Forelimb muscle (tissue), 1 donor: ENCODE measurements at regions not wholly inside any gene's neighbourhood (a gene's known extent, or its start where the extent isn't known, plus 50 kb on each side); places are given as distances from the start of the nearest gene placed in this dataset.

ENCODE experiments used
- DNase-seq: peaks from one replicate; pipeline ENCODE4 v3.0.0-alpha.2; 2013; ENCODE audit warnings: low read depth

DNA sequence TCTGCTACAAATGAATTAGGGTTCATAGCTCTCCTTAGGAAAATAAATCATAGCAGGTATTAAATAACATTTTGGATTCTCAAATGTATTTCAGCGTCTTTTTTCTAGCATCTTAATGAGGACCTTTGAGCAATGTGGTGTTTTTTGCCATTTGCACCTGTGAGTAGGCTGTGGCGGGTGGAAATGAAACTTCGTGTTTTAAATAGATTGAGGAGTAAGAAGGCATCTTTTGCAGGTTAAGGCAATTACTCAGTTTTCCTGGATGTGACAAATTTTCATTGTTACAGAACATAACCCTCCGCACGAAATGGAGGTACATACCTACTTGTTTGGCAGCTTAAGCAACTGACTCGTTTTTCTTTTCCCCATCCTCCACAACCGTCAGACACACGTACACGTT is 708.9 kb upstream of the NRSN1 start:
- no peak for DNase-seq

- no peak for DNase-seq
These were observed 707.9 kb upstream of the NRSN1 start for GRCh38 chr6:23418095-23418494.

DNA sequence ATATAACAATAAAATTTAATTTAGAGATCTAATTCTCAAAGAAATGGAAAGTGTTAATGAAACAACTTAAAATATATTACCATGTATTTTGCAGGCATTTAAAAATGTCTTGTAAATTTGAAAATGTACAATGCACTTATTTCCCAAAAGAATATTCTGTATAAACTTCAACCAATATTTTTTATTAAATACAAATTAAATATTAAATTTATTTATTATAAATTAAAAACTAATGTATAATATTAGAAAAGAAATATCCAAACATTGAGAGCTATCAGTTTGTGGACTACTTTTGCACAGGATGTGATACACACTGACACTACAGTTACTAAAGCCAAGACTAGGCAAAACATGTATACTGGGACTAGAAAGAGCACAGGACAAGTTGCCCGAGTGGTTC is 707.0 kb upstream of the NRSN1 start:
- DNase-seq = no peak

GRCh38 chr6:23420659-23421350 is 705.2 kb upstream of the NRSN1 start:
- DNase-seq = no peak

DNA sequence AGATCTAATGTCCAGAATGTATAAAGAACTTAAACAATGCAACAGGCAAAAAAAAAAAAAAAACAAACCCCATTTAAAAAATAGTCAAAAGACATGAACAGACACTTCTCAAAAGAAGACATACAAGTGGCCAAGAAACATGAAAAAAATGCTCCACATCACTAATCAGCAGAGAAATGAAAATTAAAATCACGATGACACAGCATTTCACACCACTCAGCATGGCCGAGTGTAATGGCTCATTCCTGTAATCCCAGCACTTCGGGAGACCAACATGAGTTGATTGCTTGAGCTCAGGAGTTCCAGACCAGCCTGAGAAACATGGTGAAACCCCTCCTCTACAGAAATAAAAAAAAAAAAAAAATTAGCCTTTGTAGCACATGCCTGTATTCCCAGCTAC is 701.4 kb upstream of the NRSN1 start:
- no peak for DNase-seq

GRCh38 chr6:23435126-23435525 is 690.9 kb upstream of the NRSN1 start:
- no peak for DNase-seq

- no peak for DNase-seq
These were observed 690.2 kb upstream of the NRSN1 start for GRCh38 chr6:23435798-23436197.

GRCh38 chr6:23441808-23442461 is 684.1 kb upstream of the NRSN1 start:
- DNase-seq = no peak

GRCh38 chr6:23445157-23445710 is 680.8 kb upstream of the NRSN1 start:
- no peak for DNase-seq

- DNase-seq = peak; percentile 72
These were observed 679.5 kb upstream of the NRSN1 start for GRCh38 chr6:23446469-23446967.

GRCh38 chr6:23447731-23448130 is 678.3 kb upstream of the NRSN1 start:
- DNase-seq = no peak

DNA sequence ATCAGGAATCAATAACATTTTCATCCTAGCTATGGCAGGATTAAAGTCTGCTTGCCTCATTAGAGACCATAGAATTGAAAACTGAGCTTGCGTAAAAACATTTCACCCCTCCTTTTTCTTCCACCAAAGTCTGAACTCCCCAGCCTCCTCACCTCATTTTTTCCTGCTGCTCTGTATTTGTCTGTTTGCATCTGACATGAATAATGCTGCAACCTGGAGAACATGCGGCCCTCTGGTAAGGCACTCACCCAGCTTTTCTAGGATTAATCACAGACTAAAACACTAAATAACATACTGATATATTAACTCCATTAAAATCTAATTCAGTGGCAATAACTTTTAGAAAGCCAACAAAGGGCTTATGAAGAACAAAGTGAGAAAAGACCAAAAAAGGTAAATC is 677.7 kb upstream of the NRSN1 start:
- DNase-seq = no peak

DNA sequence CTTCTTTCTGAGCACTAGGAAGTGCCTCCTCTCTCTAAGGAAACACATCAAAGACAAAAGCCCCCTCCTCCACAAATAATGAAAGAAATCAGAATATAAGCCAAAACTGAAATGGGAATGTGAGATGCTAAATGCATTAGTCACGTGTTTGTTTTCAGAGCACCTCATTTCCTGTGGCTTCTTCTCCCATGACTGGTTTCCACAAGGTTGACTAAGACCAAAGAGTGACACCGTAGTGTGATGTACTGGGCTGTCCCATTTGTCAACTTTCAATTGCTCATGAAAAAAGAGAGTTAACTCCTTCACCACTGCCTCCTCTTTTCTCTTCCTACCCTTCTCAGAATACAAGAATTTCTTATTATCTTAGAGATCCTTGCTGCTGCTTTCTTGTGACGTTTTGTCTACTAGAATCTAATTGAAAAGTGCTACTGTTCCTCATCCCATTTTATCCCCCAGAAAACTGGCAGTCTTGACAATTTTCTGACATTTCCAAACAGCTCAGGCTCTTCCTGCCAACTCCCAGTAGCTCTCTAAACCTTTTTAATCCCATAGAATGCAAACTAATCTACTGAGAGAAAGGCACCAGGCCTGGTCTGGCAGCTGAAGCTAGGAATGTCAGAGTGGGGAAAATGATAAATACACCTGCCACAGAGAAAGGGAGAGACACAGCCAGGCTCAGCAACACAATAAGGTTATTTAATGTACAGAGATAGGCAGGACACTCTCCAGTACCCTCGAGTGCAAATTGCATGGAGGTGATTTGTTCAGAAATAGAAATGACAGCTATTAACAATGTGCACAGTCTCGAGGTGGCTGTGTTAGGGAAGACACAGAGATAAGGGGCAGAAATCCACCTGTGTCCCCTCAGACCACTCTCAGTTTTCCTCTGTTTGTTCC is 671.7 kb upstream of the NRSN1 start:
- DNase-seq = no peak

GRCh38 chr6:23455754-23456153 is 670.3 kb upstream of the NRSN1 start:
- DNase-seq = no peak

DNA sequence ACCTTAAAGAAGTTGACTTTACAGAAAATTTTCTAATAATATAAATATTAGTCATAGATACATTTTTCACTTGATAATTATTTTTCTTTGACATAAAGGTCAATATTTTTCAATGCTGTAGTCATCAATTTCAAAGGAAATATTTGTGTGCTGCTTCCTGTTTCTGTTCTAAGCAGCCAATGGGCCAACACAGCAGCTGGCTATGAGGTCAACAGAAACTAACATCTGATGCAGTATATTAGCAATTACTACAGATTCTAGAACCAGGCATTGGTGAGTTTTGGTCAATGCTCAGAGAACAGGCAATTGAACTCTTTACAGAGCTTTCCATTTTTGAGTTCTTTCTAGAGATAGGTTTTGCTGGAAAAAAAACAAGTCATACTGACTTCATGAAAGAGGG is 669.6 kb upstream of the NRSN1 start:
- DNase-seq = no peak

DNA sequence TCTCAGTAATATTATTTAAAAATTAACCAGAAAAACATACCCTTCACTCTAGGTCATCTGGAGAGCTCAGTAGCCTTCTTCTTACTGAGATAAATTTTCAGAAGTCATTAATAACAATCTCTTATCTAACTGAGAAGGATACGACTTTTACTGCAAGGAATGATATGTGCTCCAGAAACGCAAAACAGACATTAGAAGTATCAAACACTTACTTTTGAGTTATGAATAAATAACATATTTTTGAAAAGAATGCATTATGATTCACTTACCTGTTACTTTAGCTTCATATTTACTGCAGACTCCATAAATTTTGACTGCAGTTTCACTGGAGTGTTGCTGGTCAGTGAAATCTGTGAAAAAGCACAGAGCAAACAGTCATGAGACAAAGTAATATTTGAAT is 668.7 kb upstream of the NRSN1 start:
- no peak for DNase-seq

DNA sequence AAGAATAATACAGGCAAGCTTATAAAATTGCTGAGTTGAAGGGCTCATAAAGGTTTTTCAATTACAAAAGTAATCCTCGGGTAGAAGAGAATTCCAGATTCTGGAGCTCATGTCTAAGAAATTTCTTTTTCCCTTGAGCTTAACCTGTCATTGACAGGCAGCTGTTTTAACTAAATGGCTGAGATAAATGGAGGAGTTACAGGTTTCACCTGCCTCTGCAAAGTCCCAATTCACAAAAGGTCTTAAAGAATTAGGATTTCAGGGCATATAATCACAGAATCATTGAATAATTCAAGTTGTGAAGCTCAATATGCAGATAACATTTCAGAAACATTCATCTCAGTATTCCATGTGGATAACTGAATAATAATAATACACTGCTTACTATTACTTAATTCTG is 660.1 kb upstream of the NRSN1 start:
- DNase-seq = no peak

GRCh38 chr6:23477586-23477985 is 648.4 kb upstream of the NRSN1 start:
- DNase-seq = no peak

DNA sequence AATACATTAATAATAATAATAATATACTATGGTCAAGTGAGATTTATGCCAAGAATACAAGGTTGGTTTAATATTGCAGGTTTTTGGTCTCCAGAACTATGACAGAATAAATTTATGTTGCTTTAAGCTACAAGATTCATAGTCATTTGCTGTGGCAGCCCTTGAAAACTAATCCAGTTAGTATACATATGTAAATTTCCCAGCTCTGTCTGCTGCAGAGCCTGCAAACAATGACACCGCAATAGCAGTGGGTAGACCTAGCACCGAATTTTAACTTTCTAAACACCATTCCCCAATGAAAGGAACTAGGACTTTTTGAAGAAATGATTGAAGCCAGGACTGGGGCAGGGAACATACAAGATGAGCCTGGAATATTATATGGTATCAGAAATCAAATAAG is 647.7 kb upstream of the NRSN1 start:
- DNase-seq = no peak

DNA sequence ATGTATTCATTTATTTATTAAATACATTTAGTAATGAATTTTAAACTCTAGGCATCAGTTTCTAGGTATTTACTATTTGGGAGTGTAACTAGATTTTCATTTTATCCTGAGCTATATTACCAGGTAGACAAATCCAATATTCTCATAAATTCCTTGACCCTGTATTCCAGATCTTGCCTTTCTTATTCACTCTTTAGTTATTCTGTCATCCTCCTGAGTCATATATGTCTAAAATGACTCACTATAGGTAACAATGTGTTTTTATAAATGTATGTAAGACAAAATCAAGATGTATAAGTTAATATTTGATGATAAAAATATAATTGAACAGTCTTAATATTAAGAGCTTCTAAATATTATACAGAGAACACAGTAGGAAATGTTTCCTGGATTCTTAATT is 642.1 kb upstream of the NRSN1 start:
- no peak for DNase-seq

DNA sequence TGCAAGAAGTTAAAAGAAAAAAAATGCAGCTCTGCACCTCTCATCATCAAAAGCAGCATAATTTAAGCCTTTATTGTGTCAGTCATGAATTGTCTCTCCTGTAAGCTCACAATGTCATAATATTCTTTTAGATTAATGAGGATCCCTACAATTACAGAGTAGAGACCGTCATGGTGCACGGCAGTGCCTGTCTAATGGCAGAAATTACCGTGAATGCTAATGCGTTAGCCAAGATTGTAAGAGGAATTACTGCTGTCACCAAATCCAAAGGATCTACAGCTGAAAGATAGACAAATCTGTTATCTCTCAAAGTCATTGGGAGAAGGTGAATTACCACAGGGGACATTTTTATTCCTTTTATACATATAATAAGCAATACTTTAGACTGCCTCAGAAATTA is 631.6 kb upstream of the NRSN1 start:
- DNase-seq = no peak

- DNase-seq = no peak
These were observed 628.0 kb upstream of the NRSN1 start for GRCh38 chr6:23498013-23498412.
